ENCODE measurements at regions not wholly inside any gene's neighbourhood (a gene's known extent, or its start where the extent isn't known, plus 50 kb on each side); places are given as distances from the start of the nearest gene placed in this dataset.

- H3K4me1 ChIP-seq (ENCODE audit: insufficient read depth) = no peaks in the 10 kb centered on the region
- no peaks in the 10 kb centered on the region for H3K27me3 ChIP-seq
- no peaks in the 10 kb centered on the region for H4K20me1 ChIP-seq (ENCODE audit: insufficient read depth, poor library complexity, severe bottlenecking)
- no peaks in the 10 kb centered on the region for H3K9me2 ChIP-seq (replicated peaks; ENCODE audit: insufficient read depth)
- H3K4me2 ChIP-seq = no peak overlapping the region
- H3K4me3 ChIP-seq = no peak overlapping the region
- DNase-seq (ENCODE audit: low spot score) = no peak
- no peak overlapping the region for H2AFZ ChIP-seq
- TF ChIP-seq EZH2 (IDR thresholded peaks at IDR 0.05; ENCODE audit: borderline replicate concordance) (no peak), CTCF (IDR thresholded peaks at IDR 0.05; ENCODE audit: poor library complexity) (no peak), EZH2phosphoT487 (IDR thresholded peaks at IDR 0.05; ENCODE audit: low read depth, severe bottlenecking, unreplicated experiment) (no peak)
- no peaks in the 10 kb centered on the region for H3K9me3 ChIP-seq (ENCODE audit: low read depth)
- H3K79me2 ChIP-seq = no peaks in the 10 kb centered on the region
- H3K36me3 ChIP-seq (replicated peaks; ENCODE audit: insufficient read depth, low read depth) = no peaks in the 10 kb centered on the region
- H3K27ac ChIP-seq = no peak overlapping the region
These were observed 112.3 kb upstream of the IL15 start for GRCh38 chr4:141524116-141524515.

- H4K20me1 ChIP-seq (ENCODE audit: insufficient read depth, poor library complexity, severe bottlenecking) = no peaks in the 10 kb centered on the region
- no peaks in the 10 kb centered on the region for H3K27me3 ChIP-seq
- H3K4me3 ChIP-seq = no peak overlapping the region
- no peaks in the 10 kb centered on the region for H3K9me3 ChIP-seq (ENCODE audit: low read depth)
- DNase-seq (ENCODE audit: low spot score) = no peak
- H3K79me2 ChIP-seq = no peaks in the 10 kb centered on the region
- H3K9me2 ChIP-seq (replicated peaks; ENCODE audit: insufficient read depth) = no peaks in the 10 kb centered on the region
- H2AFZ ChIP-seq = no peak overlapping the region
- no peak overlapping the region for H3K4me2 ChIP-seq
- no peak overlapping the region for H3K27ac ChIP-seq
- no peaks in the 10 kb centered on the region for H3K36me3 ChIP-seq (replicated peaks; ENCODE audit: insufficient read depth, low read depth)
- TF ChIP-seq EZH2phosphoT487 (IDR thresholded peaks at IDR 0.05; ENCODE audit: low read depth, severe bottlenecking, unreplicated experiment) (no peak), CTCF (IDR thresholded peaks at IDR 0.05; ENCODE audit: poor library complexity) (no peak), EZH2 (IDR thresholded peaks at IDR 0.05; ENCODE audit: borderline replicate concordance) (no peak)
- H3K4me1 ChIP-seq (ENCODE audit: insufficient read depth) = no peaks in the 10 kb centered on the region
- 94% methylated on average over 2 of the region's 2 CpGs for WGBS (ENCODE audit: low lambda C conversion rate, missing lambda C conversion rate)
These were observed 111.5 kb upstream of the IL15 start for GRCh38 chr4:141524841-141525240.

GRCh38 chr4:141530627-141531026 is 105.8 kb upstream of the IL15 start:
- WGBS (ENCODE audit: low lambda C conversion rate, missing lambda C conversion rate) = 86% methylated on average over 4 of the region's 4 CpGs

More at GRCh38 chr4:141530627-141531026, 105.8 kb upstream of the IL15 start:
- Histone ChIP-seq H3K79me2 (no peaks in the 10 kb centered on the region), H3K4me2 (no peak overlapping the region), H3K27me3 (no peaks in the 10 kb centered on the region), H3K4me3 (no peak overlapping the region), H2AFZ (no peak overlapping the region), H3K9me2 (replicated peaks; ENCODE audit: insufficient read depth) (no peaks in the 10 kb centered on the region), H4K20me1 (ENCODE audit: insufficient read depth, poor library complexity, severe bottlenecking) (no peaks in the 10 kb centered on the region), H3K4me1 (ENCODE audit: insufficient read depth) (no peaks in the 10 kb centered on the region), H3K36me3 (replicated peaks; ENCODE audit: insufficient read depth, low read depth) (no peaks in the 10 kb centered on the region), H3K9me3 (ENCODE audit: low read depth) (no peaks in the 10 kb centered on the region), H3K27ac (no peak overlapping the region)
- DNase-seq (ENCODE audit: low spot score) = no peak
- TF ChIP-seq EZH2phosphoT487 (IDR thresholded peaks at IDR 0.05; ENCODE audit: low read depth, severe bottlenecking, unreplicated experiment) (no peak), EZH2 (IDR thresholded peaks at IDR 0.05; ENCODE audit: borderline replicate concordance) (no peak), CTCF (IDR thresholded peaks at IDR 0.05; ENCODE audit: poor library complexity) (no peak)
